AG20443 (cell line): ENCODE measurements at regions not wholly inside any gene's neighbourhood (a gene's known extent, or its start where the extent isn't known, plus 50 kb on each side); places are given as distances from the start of the nearest gene placed in this dataset.

Experiments
- DNase-seq: peaks from one replicate; pipeline ENCODE4 v3.0.0; 2012; ENCODE audit warnings: low spot score, mixed read lengths

DNA sequence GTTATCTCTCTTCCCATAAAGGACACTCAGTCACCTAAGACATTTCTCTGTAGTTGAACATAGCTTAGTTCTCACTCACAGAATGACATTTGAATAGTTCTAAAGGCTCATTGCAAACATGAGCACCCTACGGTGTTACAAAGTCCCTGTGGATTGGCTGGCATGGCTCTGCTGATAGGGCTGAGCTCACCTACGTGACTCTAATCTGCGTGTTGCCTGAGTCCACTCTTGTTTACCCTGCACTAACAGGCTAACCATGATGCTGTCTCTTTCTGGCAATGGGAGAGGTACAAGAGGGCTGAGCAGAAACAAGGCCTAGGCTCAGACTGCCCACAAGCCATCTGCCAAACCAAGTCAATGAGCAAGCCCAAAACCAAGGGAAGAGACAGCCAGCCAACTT, 103.6 kb downstream of the PALM2AKAP2 start:
- no peak for DNase-seq

DNA sequence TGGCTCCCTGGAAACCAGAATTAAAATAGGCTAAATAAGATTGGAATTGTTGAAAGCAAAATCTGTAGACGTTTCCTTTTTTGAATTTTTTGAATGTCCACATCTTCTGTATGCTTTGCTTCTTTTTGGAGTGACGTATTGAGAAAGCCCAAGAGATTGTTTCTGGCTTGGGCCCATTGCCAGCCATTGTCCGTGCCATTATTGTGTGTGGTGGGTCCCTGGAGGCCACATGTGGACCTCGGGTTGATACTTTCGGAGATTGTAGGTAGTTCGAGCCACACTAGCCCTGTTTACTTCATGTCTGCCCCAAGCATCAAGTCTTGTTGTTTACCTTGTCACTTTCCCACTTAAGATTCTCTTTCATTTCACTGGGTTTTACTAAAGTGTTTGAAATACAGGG, 106.0 kb downstream of the PALM2AKAP2 start:
- DNase-seq, result no peak

GRCh38 chr9:109886617-109887016, 106.6 kb downstream of the PALM2AKAP2 start:
- DNase-seq, result no peak

DNA sequence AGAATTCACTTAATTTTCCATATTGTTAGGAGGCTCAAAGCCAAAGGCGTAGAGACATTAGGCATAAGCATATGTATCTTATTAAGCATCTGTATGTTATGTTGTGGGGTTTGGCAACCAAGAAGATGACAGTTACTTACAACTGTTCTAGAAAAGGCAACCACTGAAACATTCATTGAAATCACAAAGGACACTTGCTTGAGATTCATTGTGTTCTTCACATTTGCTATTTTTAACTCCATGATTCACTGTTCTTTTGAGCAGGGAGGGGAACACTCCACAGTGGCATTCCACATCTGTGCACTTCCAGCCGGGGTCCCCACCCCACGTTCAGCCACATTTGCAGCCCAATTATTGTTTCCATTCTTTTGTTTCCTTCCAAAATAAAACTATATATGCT, 107.1 kb downstream of the PALM2AKAP2 start:
- peak; percentile 62 for DNase-seq

- no peak for DNase-seq
Observed at GRCh38 chr9:109888695-109889094, 108.7 kb downstream of the PALM2AKAP2 start.

GRCh38 chr9:109889456-109889855, 109.5 kb downstream of the PALM2AKAP2 start:
- DNase-seq, result no peak

- no peak for DNase-seq
Observed at GRCh38 chr9:109893241-109893640, 113.2 kb downstream of the PALM2AKAP2 start.

GRCh38 chr9:109894473-109894872, 114.5 kb downstream of the PALM2AKAP2 start:
- DNase-seq, result no peak

GRCh38 chr9:109894921-109895758, 115.1 kb downstream of the PALM2AKAP2 start:
- DNase-seq, result peak; percentile 31

GRCh38 chr9:109901201-109901600, 121.2 kb downstream of the PALM2AKAP2 start:
- peak; percentile 71 for DNase-seq

DNA sequence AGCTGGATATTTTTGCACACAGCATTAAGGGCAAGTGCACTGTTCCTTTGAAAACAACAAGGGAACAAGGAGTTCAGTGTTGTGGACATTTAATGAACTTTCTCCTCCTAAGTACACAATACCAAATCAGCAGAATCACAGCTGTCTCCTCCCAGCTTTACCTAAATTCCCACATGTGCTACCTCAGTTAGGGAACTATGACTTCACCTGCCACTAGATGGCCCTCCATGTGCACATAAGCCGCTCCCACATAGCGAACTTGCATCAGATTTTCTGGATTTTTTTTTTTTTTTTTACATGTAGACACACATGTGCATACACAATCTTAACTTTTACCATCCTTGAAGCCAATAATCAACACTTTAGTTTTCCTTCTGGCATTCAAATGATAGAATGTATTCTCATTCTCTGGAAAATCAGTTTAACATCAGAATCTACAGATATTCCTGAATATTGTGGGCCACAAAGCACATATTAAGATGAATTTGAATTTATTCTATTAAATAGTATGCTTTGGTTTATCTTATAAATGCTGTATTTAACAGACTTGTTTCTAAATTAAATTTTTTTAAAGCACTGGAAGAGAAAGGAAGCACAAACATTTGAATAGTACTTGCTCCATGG, 123.6 kb downstream of the PALM2AKAP2 start:
- DNase-seq, result peak; percentile 73

DNA sequence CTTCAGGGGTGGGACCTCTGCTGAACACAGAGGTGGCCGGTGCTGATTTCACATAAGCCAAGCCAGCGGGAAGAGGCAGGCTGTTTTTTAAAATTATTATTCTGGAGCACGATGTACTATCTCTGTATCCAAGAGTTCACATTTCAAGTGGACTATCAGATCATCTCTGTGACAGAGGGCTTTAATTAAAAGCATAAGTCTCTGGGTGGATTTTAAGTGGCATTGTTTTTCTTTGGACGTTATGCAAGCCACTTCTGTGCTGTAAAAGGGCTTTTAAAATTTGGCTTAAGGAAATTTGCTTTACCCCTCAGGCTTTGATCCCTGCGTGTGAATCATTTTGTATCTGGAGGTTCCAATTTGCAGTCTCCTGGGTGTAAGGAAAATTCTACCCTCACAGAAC, 124.7 kb downstream of the PALM2AKAP2 start:
- DNase-seq, result peak; percentile 27

DNA sequence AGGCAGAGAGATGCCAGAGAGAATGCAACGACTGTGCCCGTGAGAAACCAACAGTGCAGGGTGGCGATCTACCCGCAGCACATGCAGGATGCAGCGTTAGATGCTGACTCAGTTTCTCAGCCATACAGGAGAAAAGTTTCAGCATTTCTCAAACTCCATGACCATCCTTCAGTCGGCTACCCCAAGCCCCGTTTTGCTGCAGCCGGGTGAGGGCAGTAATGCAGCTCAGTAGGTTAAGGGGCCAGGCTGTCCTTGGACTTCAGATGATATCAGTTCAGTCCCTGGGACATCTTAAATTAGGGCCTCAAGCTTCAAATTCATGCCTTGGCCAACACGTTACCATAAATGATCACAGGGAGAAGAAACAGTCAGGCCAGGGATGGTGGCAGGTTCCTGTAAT, 125.5 kb downstream of the PALM2AKAP2 start:
- DNase-seq, result no peak

- no peak for DNase-seq
Observed at GRCh38 chr9:109906766-109907382, 126.9 kb downstream of the PALM2AKAP2 start.

GRCh38 chr9:109907400-109907799, 127.4 kb downstream of the PALM2AKAP2 start:
- DNase-seq, result no peak

GRCh38 chr9:109907810-109908458, 127.9 kb downstream of the PALM2AKAP2 start:
- no peak for DNase-seq

GRCh38 chr9:109908459-109909390, 128.7 kb downstream of the PALM2AKAP2 start:
- no peak for DNase-seq

DNA sequence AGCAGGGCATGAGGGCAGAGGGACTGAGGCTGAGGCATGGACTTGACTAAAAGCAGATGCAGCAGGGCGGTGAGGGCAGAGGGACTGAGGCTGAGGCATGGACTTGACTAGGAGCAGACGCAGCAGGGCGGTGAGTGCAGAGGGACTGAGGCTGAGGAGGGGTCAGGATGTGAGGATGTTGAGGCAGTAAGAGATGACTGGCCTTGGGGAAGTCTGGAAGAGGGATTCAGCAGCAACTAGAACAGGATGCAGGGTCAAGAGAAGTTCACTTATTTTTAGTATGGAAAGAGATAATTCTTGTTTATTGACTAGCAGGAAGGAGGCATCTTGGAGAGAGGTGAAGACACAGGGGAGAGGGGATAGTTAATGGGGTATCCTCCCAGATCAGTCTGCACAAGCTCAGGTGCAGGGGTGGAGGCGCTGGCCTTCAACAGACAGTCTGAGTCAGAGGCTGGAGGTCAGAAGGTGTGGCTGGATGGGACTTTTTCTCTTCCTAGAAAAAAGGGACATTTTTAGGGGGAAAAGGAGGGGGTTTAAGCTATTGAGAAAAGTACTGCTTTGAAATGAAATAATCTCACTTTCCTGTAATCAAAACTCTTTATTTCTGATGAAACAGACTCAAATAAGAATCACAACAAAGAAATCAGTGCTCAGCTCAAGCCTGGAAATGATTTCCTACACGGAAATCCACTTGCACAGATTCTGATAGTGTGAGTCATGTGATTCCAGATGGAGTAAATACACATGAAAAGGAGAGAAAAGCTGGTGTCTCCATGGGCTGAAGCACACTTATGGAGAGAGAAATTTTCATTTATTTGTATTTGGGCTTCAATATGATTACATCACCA, 130.9 kb downstream of the PALM2AKAP2 start:
- DNase-seq, result peak; percentile 53

DNA sequence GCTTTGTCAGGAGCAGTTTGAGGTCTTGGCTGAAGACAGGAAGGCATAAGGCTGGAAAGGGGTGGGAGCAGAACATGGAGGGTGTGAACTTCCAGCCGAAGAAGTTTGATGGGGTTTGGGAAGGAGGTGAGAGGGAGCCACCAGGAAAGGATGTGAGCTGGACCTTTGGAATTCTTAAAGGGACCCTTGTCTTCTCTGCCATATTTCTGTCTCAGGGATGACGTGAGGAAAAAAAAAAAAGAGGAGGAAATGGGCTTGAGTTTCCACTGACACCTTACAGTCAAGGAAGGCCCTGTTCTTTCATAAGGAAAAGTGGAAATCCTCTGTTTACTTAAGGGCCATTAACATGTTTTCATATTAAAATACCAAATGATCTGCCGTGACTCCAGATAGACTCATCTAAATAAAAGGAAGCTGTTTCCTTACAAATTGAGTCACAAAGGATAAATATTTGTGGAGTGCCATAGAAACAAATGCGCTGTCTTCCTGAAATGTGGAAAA, 132.1 kb downstream of the PALM2AKAP2 start:
- peak; percentile 46 for DNase-seq

DNA sequence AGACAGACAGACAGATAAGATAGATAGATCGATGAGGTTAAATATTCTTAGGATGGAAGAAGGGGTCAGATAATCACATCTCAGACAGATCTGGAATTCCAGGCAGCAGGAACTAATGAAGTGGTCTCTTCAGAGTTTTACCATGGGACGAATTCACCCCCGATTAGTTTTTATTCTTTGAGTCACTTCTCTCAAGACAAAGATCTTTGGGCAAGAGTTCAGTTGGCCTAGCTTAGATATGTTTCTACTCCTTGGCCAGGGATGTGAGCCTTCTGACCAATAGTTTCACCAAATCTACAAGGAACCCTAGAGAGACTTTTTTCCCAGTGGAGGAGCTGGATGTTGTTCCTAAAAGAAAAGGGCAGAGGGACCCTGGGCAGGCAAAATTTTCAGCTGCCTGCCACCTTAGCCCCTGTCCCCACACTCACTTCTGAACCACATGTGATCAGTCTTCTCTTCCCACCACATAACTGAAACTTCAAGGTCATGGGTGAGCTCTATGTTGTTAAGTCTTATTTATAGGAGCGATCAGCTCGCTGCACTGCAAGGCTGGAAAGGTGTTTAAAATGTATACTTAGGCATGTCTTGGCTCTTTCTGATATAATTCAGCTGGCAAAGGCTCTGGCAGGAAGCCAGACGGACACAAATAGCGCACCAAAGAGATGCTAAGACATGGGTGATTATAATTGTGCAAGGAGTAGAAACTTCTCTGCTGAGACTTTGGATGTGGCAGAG, 132.9 kb downstream of the PALM2AKAP2 start:
- DNase-seq, result no peak
